ENCODE measurements at regions not wholly inside any gene's neighbourhood (a gene's known extent, or its start where the extent isn't known, plus 50 kb on each side); places are given as distances from the start of the nearest gene placed in this dataset.

DNA sequence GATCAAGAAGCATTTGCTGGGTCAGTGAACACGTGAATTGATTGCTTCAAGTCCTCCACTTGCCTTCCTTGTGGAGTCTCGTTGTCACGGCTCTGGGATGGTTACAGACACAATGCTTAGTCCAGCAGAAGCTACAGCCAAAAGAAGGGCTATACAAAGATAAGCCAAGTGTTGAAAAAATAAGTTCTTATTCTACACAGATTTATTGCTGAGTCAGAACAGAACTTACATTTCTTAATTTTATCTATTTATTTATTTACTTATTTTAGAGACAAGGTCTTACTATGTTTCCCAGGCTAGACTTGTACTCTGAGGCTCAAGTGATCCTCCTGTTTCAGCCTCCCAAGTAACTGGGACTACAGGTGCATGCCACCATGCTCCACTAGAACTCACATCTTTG lies 199.0 kb downstream of the MYLK4 start:
- TF ChIP-seq, protein P1, sequence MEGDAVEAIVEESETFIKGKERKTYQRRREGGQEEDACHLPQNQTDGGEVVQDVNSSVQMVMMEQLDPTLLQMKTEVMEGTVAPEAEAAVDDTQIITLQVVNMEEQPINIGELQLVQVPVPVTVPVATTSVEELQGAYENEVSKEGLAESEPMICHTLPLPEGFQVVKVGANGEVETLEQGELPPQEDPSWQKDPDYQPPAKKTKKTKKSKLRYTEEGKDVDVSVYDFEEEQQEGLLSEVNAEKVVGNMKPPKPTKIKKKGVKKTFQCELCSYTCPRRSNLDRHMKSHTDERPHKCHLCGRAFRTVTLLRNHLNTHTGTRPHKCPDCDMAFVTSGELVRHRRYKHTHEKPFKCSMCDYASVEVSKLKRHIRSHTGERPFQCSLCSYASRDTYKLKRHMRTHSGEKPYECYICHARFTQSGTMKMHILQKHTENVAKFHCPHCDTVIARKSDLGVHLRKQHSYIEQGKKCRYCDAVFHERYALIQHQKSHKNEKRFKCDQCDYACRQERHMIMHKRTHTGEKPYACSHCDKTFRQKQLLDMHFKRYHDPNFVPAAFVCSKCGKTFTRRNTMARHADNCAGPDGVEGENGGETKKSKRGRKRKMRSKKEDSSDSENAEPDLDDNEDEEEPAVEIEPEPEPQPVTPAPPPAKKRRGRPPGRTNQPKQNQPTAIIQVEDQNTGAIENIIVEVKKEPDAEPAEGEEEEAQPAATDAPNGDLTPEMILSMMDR (conservative IDR thresholded peaks at IDR 0.05), result no peak
- Mint-ChIP-seq H3K27ac (ENCODE audit: unreplicated experiment) (no peak overlapping the region), H3K9me3 (peaks cover 7% of the 10 kb centered on the region), H3K4me3 (no peak overlapping the region), H3K27me3 (ENCODE audit: low read depth) (no peaks in the 10 kb centered on the region), H3K36me3 (ENCODE audit: low read depth) (no peaks in the 10 kb centered on the region), H3K4me1 (no peaks in the 10 kb centered on the region)
- no peak for DNase-seq (ENCODE audit: low read depth, low spot score)

DNA sequence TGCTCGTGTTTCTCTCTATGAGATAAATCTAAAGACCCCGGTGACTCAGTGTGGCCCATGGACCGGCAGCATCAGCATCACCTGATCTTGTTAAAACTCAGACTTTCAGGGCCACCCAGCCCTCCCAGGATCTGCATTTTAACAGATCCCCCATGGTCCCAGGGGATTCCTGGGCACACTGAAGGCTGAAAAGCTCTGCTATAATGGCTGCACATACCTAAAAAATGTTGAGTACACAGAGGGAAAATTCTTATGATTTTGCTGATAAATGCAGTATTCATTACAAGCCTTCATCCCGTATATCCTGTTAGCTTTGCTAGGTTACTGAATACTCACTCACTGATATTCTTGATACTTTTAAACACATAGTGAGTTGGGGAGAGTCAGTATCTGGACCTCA lies 200.5 kb downstream of the MYLK4 start:
- H3K36me3 Mint-ChIP-seq (ENCODE audit: low read depth), result no peaks in the 10 kb centered on the region
- no peak for DNase-seq (ENCODE audit: low read depth, low spot score)
- H3K27me3 Mint-ChIP-seq (ENCODE audit: low read depth), result no peaks in the 10 kb centered on the region
- no peak overlapping the region for H3K27ac Mint-ChIP-seq (ENCODE audit: unreplicated experiment)
- TF ChIP-seq, protein P1 (conservative IDR thresholded peaks at IDR 0.05), result no peak
- no peak overlapping the region for H3K4me3 Mint-ChIP-seq
- H3K9me3 Mint-ChIP-seq, result peaks cover 7% of the 10 kb centered on the region
- H3K4me1 Mint-ChIP-seq, result no peaks in the 10 kb centered on the region

GRCh38 chr6:2549834-2550233 lies 200.9 kb downstream of the MYLK4 start:
- TF ChIP-seq, protein P1 (conservative IDR thresholded peaks at IDR 0.05), result no peak
- Mint-ChIP-seq H3K27me3 (ENCODE audit: low read depth) (no peaks in the 10 kb centered on the region), H3K27ac (ENCODE audit: unreplicated experiment) (no peak overlapping the region), H3K36me3 (ENCODE audit: low read depth) (no peaks in the 10 kb centered on the region), H3K4me1 (no peaks in the 10 kb centered on the region), H3K4me3 (no peak overlapping the region), H3K9me3 (peaks cover 7% of the 10 kb centered on the region)
- DNase-seq (ENCODE audit: low read depth, low spot score), result no peak

DNA sequence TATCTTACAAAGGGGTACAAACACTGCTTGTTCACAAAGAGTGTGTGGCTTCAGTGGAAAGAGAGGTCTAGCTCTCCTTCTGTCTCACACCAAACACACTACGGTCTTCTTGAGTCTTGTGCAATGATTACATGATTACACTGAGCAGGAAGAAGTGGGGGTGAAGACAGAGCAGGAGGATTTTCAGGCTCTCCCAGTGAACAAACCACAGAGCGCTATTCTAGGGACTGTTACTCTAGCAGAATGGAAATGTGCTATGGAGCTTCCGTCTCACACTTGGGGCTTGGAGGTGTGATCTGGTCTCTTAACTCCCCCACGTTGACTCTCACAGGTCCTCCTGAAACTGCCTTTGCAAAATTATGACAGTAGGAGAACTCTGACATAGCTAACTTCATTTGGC lies 203.4 kb downstream of the MYLK4 start:
- no peaks in the 10 kb centered on the region for H3K4me1 Mint-ChIP-seq
- no peaks in the 10 kb centered on the region for H3K36me3 Mint-ChIP-seq (ENCODE audit: low read depth)
- TF ChIP-seq, protein P1 (conservative IDR thresholded peaks at IDR 0.05), result no peak
- no peak for DNase-seq (ENCODE audit: low read depth, low spot score)
- peaks cover 7% of the 10 kb centered on the region for H3K9me3 Mint-ChIP-seq
- H3K27me3 Mint-ChIP-seq (ENCODE audit: low read depth), result peaks cover 6% of the 10 kb centered on the region
- no peak overlapping the region for H3K27ac Mint-ChIP-seq (ENCODE audit: unreplicated experiment)
- H3K4me3 Mint-ChIP-seq, result no peak overlapping the region

DNA sequence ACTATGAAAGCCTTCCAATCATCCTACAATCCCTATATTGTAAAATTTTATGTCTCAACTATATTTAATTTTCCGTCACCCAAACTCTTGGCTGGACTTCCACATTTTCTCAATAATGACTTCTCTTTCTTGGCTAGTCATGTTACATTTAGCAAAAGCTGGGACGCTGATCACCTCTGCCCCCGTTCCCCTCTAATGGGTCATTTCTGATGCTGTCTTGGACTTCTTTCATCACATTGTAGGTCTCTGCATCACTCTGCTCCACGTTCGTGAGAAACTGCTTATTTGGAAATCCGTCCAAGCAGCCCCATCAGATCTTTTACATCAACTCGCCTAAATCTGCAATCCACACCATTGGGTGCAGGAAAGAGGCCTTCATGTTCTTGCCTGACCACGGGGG lies 203.8 kb downstream of the MYLK4 start:
- H3K36me3 Mint-ChIP-seq (ENCODE audit: low read depth), result no peaks in the 10 kb centered on the region
- peaks cover 6% of the 10 kb centered on the region for H3K27me3 Mint-ChIP-seq (ENCODE audit: low read depth)

More for the DNA sequence above, 203.8 kb downstream of the MYLK4 start:
- TF ChIP-seq, protein P1 (conservative IDR thresholded peaks at IDR 0.05), result no peak
- DNase-seq (ENCODE audit: low read depth, low spot score), result no peak
- Mint-ChIP-seq H3K4me3 (no peak overlapping the region), H3K27ac (ENCODE audit: unreplicated experiment) (no peak overlapping the region), H3K4me1 (no peaks in the 10 kb centered on the region), H3K9me3 (peaks cover 7% of the 10 kb centered on the region)

Data from neural crest cell (in vitro differentiated cells).